ENCODE measurements at regions not wholly inside any gene's neighbourhood (a gene's known extent, or its start where the extent isn't known, plus 50 kb on each side); places are given as distances from the start of the nearest gene placed in this dataset.

GRCh38 chr13:65670014-65670625 lies 1560.0 kb downstream of the PCDH9 start:
- no peak for TF ChIP-seq CTCF (IDR thresholded peaks at IDR 0.05)
- TF ChIP-seq NR2C2 (CRISPR knock-in tag; IDR thresholded peaks at IDR 0.05): no peak
- no peak for TF ChIP-seq ZNF263 (CRISPR knock-in tag; IDR thresholded peaks at IDR 0.05; ENCODE audit: low read depth)
- TF ChIP-seq ZNF512 (CRISPR knock-in tag; IDR thresholded peaks at IDR 0.05; ENCODE audit: borderline replicate concordance): no peak
- TF ChIP-seq SOX15 (CRISPR knock-in tag; IDR thresholded peaks at IDR 0.05): no peak
- TF ChIP-seq NR1H2 (CRISPR knock-in tag; IDR thresholded peaks at IDR 0.05): no peak
